ENCODE measurements at regions not wholly inside any gene's neighbourhood (a gene's known extent, or its start where the extent isn't known, plus 50 kb on each side); places are given as distances from the start of the nearest gene placed in this dataset.
"Not testable (repeated sequence)": the region's sequence is repeated elsewhere in the genome, so short reads cannot be mapped to it uniquely, and the experiment has no call there.

GRCh38 chr1:118556936-118557335 lies 371.9 kb upstream of the SPAG17 start:
- H3K4me3 ChIP-seq, result no peak overlapping the region
- 41 to 46% methylated on average over 2 of the region's 2 CpGs for WGBS, 2 donors
- H3K27ac ChIP-seq, result no peak overlapping the region
- peaks cover 0 to 6% (median 0%) of the 10 kb centered on the region in 4 donors for H3K9me3 ChIP-seq
- TF ChIP-seq CTCF (IDR thresholded peaks at IDR 0.05), result no peak
- H3K36me3 ChIP-seq, result no peaks in the 10 kb centered on the region
- no peak for DNase-seq (ENCODE audit: low spot score in 2 of 2)
- no peaks in the 10 kb centered on the region for H3K4me1 ChIP-seq
- no peaks in the 10 kb centered on the region for H3K27me3 ChIP-seq

- 60 to 67% methylated on average over 3 of the region's 3 CpGs for WGBS, 2 donors
- DNase-seq (ENCODE audit: low spot score in 2 of 2), result no peak
- Histone ChIP-seq H3K27me3 (no peaks in the 10 kb centered on the region), H3K9me3 (peaks cover 0 to 8% (median 0%) of the 10 kb centered on the region in 4 donors), H3K4me1 (no peaks in the 10 kb centered on the region), H3K36me3 (no peaks in the 10 kb centered on the region), H3K4me3 (no peak overlapping the region), H3K27ac (no peak overlapping the region)
- TF ChIP-seq CTCF (IDR thresholded peaks at IDR 0.05) (no peak), EP300 (IDR thresholded peaks at IDR 0.05) (no peak), POLR2A (IDR thresholded peaks at IDR 0.05) (no peak)
These were observed 370.6 kb upstream of the SPAG17 start for GRCh38 chr1:118555638-118556037.

GRCh38 chr1:118535901-118536300 lies 350.9 kb upstream of the SPAG17 start:
- no peaks in the 10 kb centered on the region for H3K36me3 ChIP-seq
- H3K27me3 ChIP-seq, result no peaks in the 10 kb centered on the region
- no peak for DNase-seq (ENCODE audit: low spot score in 2 of 2)
- H3K9me3 ChIP-seq, result no peaks in the 10 kb centered on the region
- H3K4me1 ChIP-seq, result no peaks in the 10 kb centered on the region
- TF ChIP-seq POLR2A (IDR thresholded peaks at IDR 0.05) (no peak), EP300 (IDR thresholded peaks at IDR 0.05) (no peak), CTCF (IDR thresholded peaks at IDR 0.05) (no peak)
- no peak overlapping the region for H3K27ac ChIP-seq
- H3K4me3 ChIP-seq, result no peak overlapping the region
- WGBS, 2 donors, result 69% methylated on average over 3 of the region's 3 CpGs

- H3K9me3 ChIP-seq, result peaks cover 0 to 22% (median 0%) of the 10 kb centered on the region in 4 donors
- not testable (repeated sequence) for H3K36me3 ChIP-seq; H3K4me1 ChIP-seq; DNase-seq (ENCODE audit: low spot score in 2 of 2); H3K27me3 ChIP-seq; H3K27ac ChIP-seq; H3K4me3 ChIP-seq
- WGBS, 2 donors, result 94 to 96% methylated on average over 1 of the region's 1 CpG
These were observed 326.9 kb upstream of the SPAG17 start for GRCh38 chr1:118511922-118512321.

GRCh38 chr1:118504867-118505266 lies 319.8 kb upstream of the SPAG17 start:
- peaks cover 0 to 8% (median 0%) of the 10 kb centered on the region in 4 donors for H3K4me1 ChIP-seq
- H3K9me3 ChIP-seq, result no peaks in the 10 kb centered on the region
- WGBS, 2 donors, result 50 to 58% methylated on average over 4 of the region's 4 CpGs
- no peak overlapping the region for H3K27ac ChIP-seq
- no peaks in the 10 kb centered on the region for H3K27me3 ChIP-seq
- H3K36me3 ChIP-seq, result no peaks in the 10 kb centered on the region
- DNase-seq (ENCODE audit: low spot score in 2 of 2), result peak in 1 of 2 donors; percentile 17
- no peak for TF ChIP-seq CTCF (IDR thresholded peaks at IDR 0.05)
- TF ChIP-seq POLR2A (IDR thresholded peaks at IDR 0.05), result no peak
- TF ChIP-seq EP300 (IDR thresholded peaks at IDR 0.05), result no peak
- H3K4me3 ChIP-seq, result no peak overlapping the region

GRCh38 chr1:118504221-118504644 lies 319.2 kb upstream of the SPAG17 start:
- TF ChIP-seq CTCF (IDR thresholded peaks at IDR 0.05) (no peak), POLR2A (IDR thresholded peaks at IDR 0.05) (no peak), EP300 (IDR thresholded peaks at IDR 0.05) (no peak)
- WGBS, 2 donors, result 5 to 8% methylated on average over 2 of the region's 2 CpGs
- no peak overlapping the region for H3K4me3 ChIP-seq
- DNase-seq (ENCODE audit: low spot score in 2 of 2), result no peak
- no peaks in the 10 kb centered on the region for H3K9me3 ChIP-seq
- H3K36me3 ChIP-seq, result no peaks in the 10 kb centered on the region
- no peak overlapping the region for H3K27ac ChIP-seq
- H3K4me1 ChIP-seq, result peaks cover 0 to 8% (median 0%) of the 10 kb centered on the region in 4 donors
- no peaks in the 10 kb centered on the region for H3K27me3 ChIP-seq
